CD4-positive, alpha-beta T cell treated with Interferon alpha-2 for 1 hour (primary cell): ENCODE measurements at regions not wholly inside any gene's neighbourhood (a gene's known extent, or its start where the extent isn't known, plus 50 kb on each side); places are given as distances from the start of the nearest gene placed in this dataset.

Experiments used
- DNase-seq, 2 donors: peaks; one replicate each; pipeline ENCODE4 v3.0.0-alpha.2; 2020 to 2022

- DNase-seq = no peak
These were observed 333.2 kb upstream of the ZNF507 start for GRCh38 chr19:32012206-32012605.

- no peak for DNase-seq
These were observed 332.4 kb upstream of the ZNF507 start for GRCh38 chr19:32012886-32013631.

GRCh38 chr19:32017176-32017953, 328.0 kb upstream of the ZNF507 start:
- DNase-seq = no peak

GRCh38 chr19:32018014-32018413, 327.4 kb upstream of the ZNF507 start:
- no peak for DNase-seq

- DNase-seq = no peak
These were observed 324.9 kb upstream of the ZNF507 start for GRCh38 chr19:32020538-32020937.

- no peak for DNase-seq
These were observed 323.3 kb upstream of the ZNF507 start for GRCh38 chr19:32022044-32022640.

GRCh38 chr19:32022731-32023563, 322.5 kb upstream of the ZNF507 start:
- no peak for DNase-seq

- no peak for DNase-seq
These were observed 321.9 kb upstream of the ZNF507 start for GRCh38 chr19:32023564-32023832.

GRCh38 chr19:32029235-32029634, 316.2 kb upstream of the ZNF507 start:
- no peak for DNase-seq

- DNase-seq = no peak
These were observed 312.8 kb upstream of the ZNF507 start for GRCh38 chr19:32032561-32032960.

GRCh38 chr19:32035626-32036025, 309.8 kb upstream of the ZNF507 start:
- no peak for DNase-seq

GRCh38 chr19:32038021-32038920, 307.1 kb upstream of the ZNF507 start:
- DNase-seq = no peak

- DNase-seq = no peak
These were observed 306.4 kb upstream of the ZNF507 start for GRCh38 chr19:32038961-32039360.

- DNase-seq = no peak
These were observed 306.0 kb upstream of the ZNF507 start for GRCh38 chr19:32039440-32039839.

GRCh38 chr19:32040236-32040635, 305.2 kb upstream of the ZNF507 start:
- DNase-seq = no peak

GRCh38 chr19:32041681-32042292, 303.6 kb upstream of the ZNF507 start:
- peak in 1 of 2 donors; percentile 6 for DNase-seq

GRCh38 chr19:32047788-32048187, 297.6 kb upstream of the ZNF507 start:
- no peak for DNase-seq

- DNase-seq = no peak
These were observed 292.0 kb upstream of the ZNF507 start for GRCh38 chr19:32053376-32053775.

- DNase-seq = no peak
These were observed 291.5 kb upstream of the ZNF507 start for GRCh38 chr19:32053861-32054260.

- DNase-seq = no peak
These were observed 287.3 kb upstream of the ZNF507 start for GRCh38 chr19:32058131-32058530.

GRCh38 chr19:32061315-32061714, 284.1 kb upstream of the ZNF507 start:
- no peak for DNase-seq

GRCh38 chr19:32063601-32064000, 281.8 kb upstream of the ZNF507 start:
- no peak for DNase-seq
